GM12874 (cell line): ENCODE measurements at regions not wholly inside any gene's neighbourhood (a gene's known extent, or its start where the extent isn't known, plus 50 kb on each side); places are given as distances from the start of the nearest gene placed in this dataset.

Experiments used
- CTCF ChIP-seq: IDR thresholded peaks from 2 replicates; pipeline ENCODE4 v1.5.1; 2011; ENCODE audit warnings: low read depth, mild to moderate bottlenecking, control low read depth, low read length, moderate library complexity; ENCODE audit not compliant: insufficient read depth

GRCh38 chr4:14841801-14842768 lies 160.2 kb upstream of the CPEB2 start:
- TF ChIP-seq CTCF, result no peak

DNA sequence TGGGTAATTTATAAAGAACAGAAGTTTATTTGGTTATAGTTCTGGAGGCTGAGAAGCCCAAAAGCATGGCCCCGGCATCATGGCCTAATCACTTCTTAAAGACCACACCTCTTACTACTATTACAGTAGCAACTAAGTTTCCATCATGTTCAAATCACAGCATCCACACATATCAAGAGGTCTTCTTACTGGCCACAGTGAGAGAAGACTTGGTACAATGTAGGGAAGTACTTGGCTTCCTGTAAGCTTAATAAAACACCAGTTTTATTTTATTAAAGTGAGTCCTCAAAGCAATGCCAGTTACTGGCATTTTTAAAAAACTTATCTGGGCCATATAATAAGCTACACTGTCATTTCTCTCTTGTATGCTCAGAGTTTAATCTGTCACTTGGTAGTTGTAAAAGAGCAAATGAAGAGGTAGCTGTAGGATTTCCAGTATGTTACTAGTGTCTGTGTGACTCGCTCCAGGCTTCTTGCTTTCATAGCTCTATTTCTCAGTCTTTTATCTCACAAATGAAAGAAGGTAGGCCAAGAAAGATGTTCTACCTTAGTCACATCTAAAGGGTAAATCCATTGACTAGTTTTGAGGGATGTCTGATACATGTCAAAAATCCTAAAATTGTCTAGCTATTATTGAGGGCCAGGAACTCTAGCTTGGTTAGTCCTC lies 159.2 kb upstream of the CPEB2 start:
- no peak for TF ChIP-seq CTCF

GRCh38 chr4:14844061-14844460 lies 158.2 kb upstream of the CPEB2 start:
- TF ChIP-seq CTCF, result no peak

DNA sequence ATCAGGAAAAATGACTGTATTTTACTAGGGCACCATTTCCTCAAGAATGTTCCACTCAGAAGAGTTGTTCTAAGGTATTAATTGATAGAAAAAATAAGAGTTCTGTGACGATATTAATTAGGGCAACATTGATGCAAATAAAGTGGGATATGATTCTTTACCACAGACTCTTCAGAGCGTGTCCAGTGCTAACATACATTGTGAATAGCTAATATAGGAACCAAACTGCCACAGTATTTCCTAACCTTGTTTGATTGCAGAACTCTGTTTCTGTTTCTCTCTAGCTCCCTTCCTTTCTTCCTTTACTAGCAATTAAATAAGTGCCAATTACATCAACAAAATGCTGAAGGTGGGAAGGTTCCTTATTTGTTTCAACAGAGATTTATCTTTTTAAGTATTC lies 154.1 kb upstream of the CPEB2 start:
- no peak for TF ChIP-seq CTCF

GRCh38 chr4:14850455-14851097 lies 151.7 kb upstream of the CPEB2 start:
- TF ChIP-seq CTCF, result no peak

GRCh38 chr4:14853176-14853943 lies 148.9 kb upstream of the CPEB2 start:
- no peak for TF ChIP-seq CTCF

GRCh38 chr4:14855719-14856061 lies 146.6 kb upstream of the CPEB2 start:
- TF ChIP-seq CTCF, result no peak
